Heart left ventricle (tissue), 13 donors: ENCODE measurements at regions not wholly inside any gene's neighbourhood (a gene's known extent, or its start where the extent isn't known, plus 50 kb on each side); places are given as distances from the start of the nearest gene placed in this dataset.

Experiments used
- POLR2A ChIP-seq, 2 donors: fragments of 450-650 bp; IDR thresholded peaks; one replicate each; pipeline ENCODE4 v1.6.1; 2017; ENCODE audit warnings: antibody characterized with exemption in 2 of 2, mild to moderate bottlenecking in 2 of 2, moderate library complexity in 2 of 2
- TF ChIP-seq, protein P1 (sequence below), 12 donors: fragments of 200-600 bp; sonication (generic) in 4 of 12; IDR thresholded peaks; one replicate each; pipeline versions ENCODE4 v1.5.0 to v1.8.0; 2018 to 2022; ENCODE audit warnings: antibody characterized with exemption in 12 of 12, mild to moderate bottlenecking in 5 of 12
- donor health status: ischemic (EF 13 %, LVEDD 7.1; RV severe dilation, severe dysfunction).
- donor health status: DM: no; HTN: yes; CAD: no.
- donor health status: DM: no; HTN: no; CAD: no.
- donor health status: ischemic (EF 25% LVEDD 6.9; RV normal size, moderate dysfunction).
- donor health status: ischemic (EF 25% LVEDD 5.7; RV mildly dilated, moderate dysfunction).
- donor health status: ischemic (EF 35%, LVEDD 5.7; RV mildly dilated, moderate dysfunction).
- donor health status: nonischemic (EF 11% LVEDD 7.7; RV severe dilation, severe dysfunction).
- donor health status: DM: yes; HTN: yes; CAD: no.
- donor health status: PGD.
- donor health status: ischemic (EF 29% LVEDD 5.4; RV normal size, mild dysfunction).
- donor health status: nonischemic (EF 23%, LVEDD 6.1; RV moderate dilation, normal function).

DNA sequence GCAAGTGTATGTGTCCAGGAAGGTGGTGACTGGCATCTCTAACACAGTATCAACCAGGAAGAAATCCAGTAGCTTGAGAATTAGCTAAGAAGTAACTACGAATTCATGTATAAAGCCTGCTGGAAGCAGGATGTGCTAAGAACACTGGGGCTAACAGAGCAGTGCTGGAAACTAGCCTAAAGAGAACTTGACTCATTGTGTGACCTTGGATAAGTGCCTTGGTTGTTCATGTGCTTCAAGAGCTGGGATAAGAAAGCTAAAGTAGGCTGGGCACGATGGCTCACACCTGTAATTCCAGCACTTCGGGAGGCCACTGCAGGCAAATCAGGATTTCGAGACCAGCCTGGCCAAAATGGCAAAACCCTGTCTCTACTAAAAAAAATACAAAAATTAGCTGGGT lies 186.9 kb downstream of the RRAGC start:
- no peak for TF ChIP-seq POLR2A (IDR thresholded peaks at IDR 0.05)
- TF ChIP-seq, protein P1, sequence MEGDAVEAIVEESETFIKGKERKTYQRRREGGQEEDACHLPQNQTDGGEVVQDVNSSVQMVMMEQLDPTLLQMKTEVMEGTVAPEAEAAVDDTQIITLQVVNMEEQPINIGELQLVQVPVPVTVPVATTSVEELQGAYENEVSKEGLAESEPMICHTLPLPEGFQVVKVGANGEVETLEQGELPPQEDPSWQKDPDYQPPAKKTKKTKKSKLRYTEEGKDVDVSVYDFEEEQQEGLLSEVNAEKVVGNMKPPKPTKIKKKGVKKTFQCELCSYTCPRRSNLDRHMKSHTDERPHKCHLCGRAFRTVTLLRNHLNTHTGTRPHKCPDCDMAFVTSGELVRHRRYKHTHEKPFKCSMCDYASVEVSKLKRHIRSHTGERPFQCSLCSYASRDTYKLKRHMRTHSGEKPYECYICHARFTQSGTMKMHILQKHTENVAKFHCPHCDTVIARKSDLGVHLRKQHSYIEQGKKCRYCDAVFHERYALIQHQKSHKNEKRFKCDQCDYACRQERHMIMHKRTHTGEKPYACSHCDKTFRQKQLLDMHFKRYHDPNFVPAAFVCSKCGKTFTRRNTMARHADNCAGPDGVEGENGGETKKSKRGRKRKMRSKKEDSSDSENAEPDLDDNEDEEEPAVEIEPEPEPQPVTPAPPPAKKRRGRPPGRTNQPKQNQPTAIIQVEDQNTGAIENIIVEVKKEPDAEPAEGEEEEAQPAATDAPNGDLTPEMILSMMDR (IDR thresholded peaks at IDR 0.05), result no peak
